Fibroblast of lung (primary cell): ENCODE measurements at regions not wholly inside any gene's neighbourhood (a gene's known extent, or its start where the extent isn't known, plus 50 kb on each side); places are given as distances from the start of the nearest gene placed in this dataset.

Experiments
- CTCF ChIP-seq, 2 donors: IDR thresholded peaks in 1 of 2; conservative IDR thresholded peaks in 1 of 2; 1 replicate in 1 of 2; 2 replicates in 1 of 2; pipeline ENCODE4 v1.5.1; 2011 to 2012; ENCODE audit warnings: low read length in 2 of 2, control low read depth in 1 of 2, inconsistent platforms in 1 of 2, low read depth in 1 of 2, mild to moderate bottlenecking in 1 of 2
- EZH2 ChIP-seq: IDR thresholded peaks from 2 replicates; pipeline ENCODE4 v1.5.1; 2012; ENCODE audit warnings: low read length, control low read depth, mild to moderate bottlenecking; ENCODE audit errors: missing control alignments

- TF ChIP-seq CTCF (conservative IDR thresholded peaks at IDR 0.05 in 1 of 2, IDR thresholded peaks at IDR 0.05 in 1 of 2; ENCODE audit: low read depth in 1 of 2, low read length in 2 of 2) = no peak
- TF ChIP-seq EZH2 = no peak
These were observed 82.8 kb upstream of the TNRC6A start for GRCh38 chr16:24646646-24646995.
